SIG-M5 treated with dmso at 0.1 percent for 504 hours (cell line): ENCODE measurements at regions not wholly inside any gene's neighbourhood (a gene's known extent, or its start where the extent isn't known, plus 50 kb on each side); places are given as distances from the start of the nearest gene placed in this dataset.

Source experiments
- DNase-seq: peaks from one replicate; lab custom pipeline; 2025; ENCODE audit not compliant: unreplicated experiment; lab: John Stamatoyannopoulos, UW

GRCh38 chr12:84741692-84742091, 170.9 kb downstream of the SLC6A15 start:
- no peak for DNase-seq

GRCh38 chr12:84741031-84741430, 171.6 kb downstream of the SLC6A15 start:
- DNase-seq, result no peak

- no peak for DNase-seq
Observed at GRCh38 chr12:84740602-84741001, 172.0 kb downstream of the SLC6A15 start.

GRCh38 chr12:84738481-84738972, 174.1 kb downstream of the SLC6A15 start:
- no peak for DNase-seq

GRCh38 chr12:84732828-84733340, 179.7 kb downstream of the SLC6A15 start:
- no peak for DNase-seq

GRCh38 chr12:84730561-84731162, 181.9 kb downstream of the SLC6A15 start:
- no peak for DNase-seq

GRCh38 chr12:84727961-84728360, 184.6 kb downstream of the SLC6A15 start:
- no peak for DNase-seq

GRCh38 chr12:84726780-84727179, 185.8 kb downstream of the SLC6A15 start:
- no peak for DNase-seq

GRCh38 chr12:84723988-84724387, 188.6 kb downstream of the SLC6A15 start:
- no peak for DNase-seq

- DNase-seq, result no peak
Observed at GRCh38 chr12:84719997-84720396, 192.6 kb downstream of the SLC6A15 start.

GRCh38 chr12:84718906-84719305, 193.7 kb downstream of the SLC6A15 start:
- DNase-seq, result no peak

GRCh38 chr12:84712747-84713146, 199.9 kb downstream of the SLC6A15 start:
- DNase-seq, result no peak

- DNase-seq, result no peak
Observed at GRCh38 chr12:84706374-84706773, 206.2 kb downstream of the SLC6A15 start.

GRCh38 chr12:84704856-84705255, 207.7 kb downstream of the SLC6A15 start:
- no peak for DNase-seq

- DNase-seq, result no peak
Observed at GRCh38 chr12:84702001-84702400, 210.6 kb downstream of the SLC6A15 start.

- DNase-seq, result no peak
Observed at GRCh38 chr12:84701041-84701440, 211.6 kb downstream of the SLC6A15 start.

- DNase-seq, result no peak
Observed at GRCh38 chr12:84698576-84699333, 213.8 kb downstream of the SLC6A15 start.

GRCh38 chr12:84696908-84697540, 215.6 kb downstream of the SLC6A15 start:
- DNase-seq, result no peak

- no peak for DNase-seq
Observed at GRCh38 chr12:84696281-84696680, 216.3 kb downstream of the SLC6A15 start.

GRCh38 chr12:84694116-84694515, 218.5 kb downstream of the SLC6A15 start:
- DNase-seq, result no peak

- no peak for DNase-seq
Observed at GRCh38 chr12:84692071-84692470, 220.5 kb downstream of the SLC6A15 start.

GRCh38 chr12:84691266-84691665, 221.3 kb downstream of the SLC6A15 start:
- DNase-seq, result no peak
